Astrocyte (in vitro differentiated cells and primary cell): ENCODE measurements at regions not wholly inside any gene's neighbourhood (a gene's known extent, or its start where the extent isn't known, plus 50 kb on each side); places are given as distances from the start of the nearest gene placed in this dataset.

Source experiments
- EZH2 ChIP-seq: IDR thresholded peaks from 2 replicates; pipeline ENCODE4 v1.6.1; 2012; ENCODE audit warnings: mild to moderate bottlenecking, low read length, inconsistent platforms; ENCODE audit not compliant: insufficient read depth
- TF ChIP-seq, protein P1 (sequence below): IDR thresholded peaks from 2 replicates; pipeline ENCODE4 v1.5.1; 2011; ENCODE audit warnings: low read depth, mild to moderate bottlenecking, inconsistent platforms, low read length, moderate library complexity; ENCODE audit not compliant: insufficient read depth

- TF ChIP-seq, protein P1, sequence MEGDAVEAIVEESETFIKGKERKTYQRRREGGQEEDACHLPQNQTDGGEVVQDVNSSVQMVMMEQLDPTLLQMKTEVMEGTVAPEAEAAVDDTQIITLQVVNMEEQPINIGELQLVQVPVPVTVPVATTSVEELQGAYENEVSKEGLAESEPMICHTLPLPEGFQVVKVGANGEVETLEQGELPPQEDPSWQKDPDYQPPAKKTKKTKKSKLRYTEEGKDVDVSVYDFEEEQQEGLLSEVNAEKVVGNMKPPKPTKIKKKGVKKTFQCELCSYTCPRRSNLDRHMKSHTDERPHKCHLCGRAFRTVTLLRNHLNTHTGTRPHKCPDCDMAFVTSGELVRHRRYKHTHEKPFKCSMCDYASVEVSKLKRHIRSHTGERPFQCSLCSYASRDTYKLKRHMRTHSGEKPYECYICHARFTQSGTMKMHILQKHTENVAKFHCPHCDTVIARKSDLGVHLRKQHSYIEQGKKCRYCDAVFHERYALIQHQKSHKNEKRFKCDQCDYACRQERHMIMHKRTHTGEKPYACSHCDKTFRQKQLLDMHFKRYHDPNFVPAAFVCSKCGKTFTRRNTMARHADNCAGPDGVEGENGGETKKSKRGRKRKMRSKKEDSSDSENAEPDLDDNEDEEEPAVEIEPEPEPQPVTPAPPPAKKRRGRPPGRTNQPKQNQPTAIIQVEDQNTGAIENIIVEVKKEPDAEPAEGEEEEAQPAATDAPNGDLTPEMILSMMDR = no peak
- TF ChIP-seq EZH2 = no peak
Measured at GRCh38 chr3:34407281-34407680, 608.9 kb downstream of the PDCD6IP start.
